Fibroblast of peridontal ligament (primary cell): ENCODE measurements at regions not wholly inside any gene's neighbourhood (a gene's known extent, or its start where the extent isn't known, plus 50 kb on each side); places are given as distances from the start of the nearest gene placed in this dataset.
A peak's percentile ranks its signal among the peaks of the same experiment; 100 is the strongest.

Experiments
- DNase-seq: peaks from one replicate; pipeline ENCODE4 v3.0.0-alpha.2; 2010; ENCODE audit errors: extremely low read depth

DNA sequence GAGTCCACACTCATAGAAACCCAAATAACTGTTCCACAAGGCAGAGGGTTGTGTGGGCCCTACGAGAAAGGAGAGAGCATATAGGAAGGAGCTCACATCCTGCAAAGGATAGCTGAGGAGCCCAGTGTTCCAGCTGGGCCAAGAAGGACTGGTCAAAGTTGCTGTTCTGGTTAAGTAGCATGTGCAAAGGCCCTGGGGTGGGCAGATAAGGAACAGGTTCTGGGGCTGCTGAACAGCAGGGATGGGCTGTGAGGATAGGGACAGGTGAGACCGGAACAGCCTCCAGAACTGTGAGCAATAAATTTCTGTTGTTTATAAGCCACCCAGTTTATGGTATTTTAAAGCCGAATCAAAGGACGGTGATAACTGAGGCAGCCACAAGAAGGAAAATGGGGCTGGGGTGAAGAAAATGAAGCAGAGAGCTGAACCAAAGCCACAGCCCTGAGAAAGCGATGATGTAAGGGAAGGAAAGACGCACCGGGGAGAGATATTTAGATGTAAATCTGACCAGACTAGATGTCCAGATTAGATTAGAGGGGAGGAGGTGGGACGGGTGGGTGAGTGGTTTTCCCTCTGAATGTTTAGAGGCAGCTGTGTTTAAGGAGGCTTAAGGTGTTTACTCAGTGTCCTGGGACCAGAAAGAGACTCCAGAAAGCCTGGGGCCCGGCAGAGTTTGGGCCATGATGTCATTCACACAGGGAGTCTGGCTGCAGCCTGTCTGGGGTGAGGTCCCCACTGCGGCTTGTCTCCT is 180.8 kb upstream of the BCOR start:
- no peak for DNase-seq

- no peak for DNase-seq
These were observed 179.9 kb upstream of the BCOR start for GRCh38 chrX:40277672-40278071.

GRCh38 chrX:40273356-40274050 is 175.7 kb upstream of the BCOR start:
- DNase-seq: no peak

- no peak for DNase-seq
These were observed 175.0 kb upstream of the BCOR start for GRCh38 chrX:40272776-40273175.

GRCh38 chrX:40272141-40272540 is 174.4 kb upstream of the BCOR start:
- DNase-seq: no peak

DNA sequence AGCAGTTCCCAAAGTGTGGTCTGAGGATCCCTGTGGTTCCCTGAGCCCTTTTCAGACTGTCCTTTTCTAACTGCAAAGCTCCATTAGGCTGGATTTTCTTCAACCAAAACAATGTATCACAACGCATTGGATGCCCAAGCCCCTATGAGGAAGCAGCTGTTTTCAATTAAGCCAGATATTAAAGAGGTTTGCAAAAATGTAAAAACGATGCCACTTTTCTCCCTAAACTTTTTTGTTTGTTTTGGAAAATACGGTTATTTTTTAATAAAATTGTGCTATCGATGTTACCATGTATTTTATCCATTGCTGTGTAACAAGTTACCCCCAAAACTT is 170.4 kb upstream of the BCOR start:
- DNase-seq: peak; percentile 55

DNA sequence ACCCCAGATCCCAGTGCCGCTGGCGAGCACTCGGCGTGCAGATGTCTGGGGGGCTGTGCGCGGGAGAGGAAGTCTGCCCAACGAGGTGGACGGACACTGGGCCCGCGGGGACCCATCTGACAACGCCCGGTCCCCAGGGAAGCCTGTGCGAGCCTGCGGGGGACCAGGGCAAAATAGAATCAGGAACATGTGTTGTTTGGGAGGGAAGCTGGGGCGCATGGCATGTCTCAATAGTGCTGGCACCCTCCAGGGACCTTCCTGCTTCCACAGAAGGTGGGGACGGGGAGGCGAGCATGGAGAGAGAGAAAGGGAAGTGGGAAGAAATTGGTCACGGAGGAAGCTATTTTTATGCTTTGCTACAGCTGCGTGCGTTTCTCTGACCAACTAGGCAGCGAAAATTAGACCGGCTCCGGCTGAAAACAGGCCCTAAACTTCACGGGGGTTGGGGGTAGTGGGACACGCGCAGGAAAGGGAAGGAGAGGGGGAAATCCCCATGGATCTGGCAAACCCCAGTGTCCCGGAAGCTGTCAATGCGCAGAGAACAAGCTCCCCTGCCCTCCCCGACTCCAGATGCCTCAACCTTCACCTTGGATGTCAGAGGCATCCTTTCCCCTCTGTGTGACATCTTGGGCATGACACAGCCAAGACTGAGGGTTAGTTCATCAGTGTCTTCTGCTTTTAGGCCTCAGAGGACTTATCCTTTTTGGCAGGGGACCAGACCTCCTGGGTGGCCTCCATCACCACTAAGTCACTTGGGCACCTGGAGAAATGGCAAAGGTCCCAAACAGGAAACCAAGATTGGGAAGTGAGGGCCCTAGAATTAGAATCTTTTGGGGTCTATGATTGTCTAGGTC is 169.8 kb upstream of the BCOR start:
- no peak for DNase-seq

DNA sequence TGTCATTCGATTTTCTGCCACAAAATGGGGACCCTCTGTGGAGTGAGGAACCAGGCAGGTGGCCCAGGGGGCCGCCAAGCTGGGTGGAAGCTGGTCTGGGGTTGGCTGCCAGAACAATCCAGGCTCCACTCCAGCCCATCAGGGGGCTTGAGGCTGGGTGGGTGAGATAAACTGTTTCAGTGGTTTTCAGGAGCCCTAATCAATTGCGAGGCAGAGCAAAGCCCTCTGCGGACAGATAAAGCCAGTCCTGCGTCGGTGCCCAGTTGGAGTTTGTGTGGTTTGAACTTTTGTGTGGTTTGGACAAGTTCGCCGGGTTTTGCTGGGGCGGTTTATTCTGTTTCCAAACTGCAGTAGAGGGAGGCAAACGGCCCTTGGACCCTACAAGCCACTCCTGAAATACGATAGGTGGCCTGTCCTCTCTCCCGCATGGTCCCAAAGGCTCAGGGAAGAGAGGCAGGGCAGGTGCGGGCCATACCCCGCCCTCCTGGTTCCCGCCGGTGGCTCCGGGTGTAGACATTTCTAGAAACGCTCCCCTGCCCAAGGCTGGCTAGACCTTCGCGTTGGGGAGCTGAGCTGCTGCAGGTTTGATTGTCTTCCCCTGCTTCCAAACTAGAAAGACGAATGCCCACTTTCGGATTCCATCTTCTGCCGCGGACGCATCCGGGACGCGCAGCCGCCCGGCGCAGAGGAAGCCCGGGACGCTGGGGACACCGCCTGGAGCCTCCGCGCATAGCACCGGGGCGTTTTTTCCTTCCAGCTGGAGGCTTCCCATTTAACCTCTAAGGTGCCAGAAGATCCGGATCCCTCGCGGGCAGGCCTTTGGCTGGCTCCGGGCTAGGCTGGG is 169.0 kb upstream of the BCOR start:
- peak; percentile 63 for DNase-seq

GRCh38 chrX:40265936-40266335 is 168.2 kb upstream of the BCOR start:
- DNase-seq: no peak

DNA sequence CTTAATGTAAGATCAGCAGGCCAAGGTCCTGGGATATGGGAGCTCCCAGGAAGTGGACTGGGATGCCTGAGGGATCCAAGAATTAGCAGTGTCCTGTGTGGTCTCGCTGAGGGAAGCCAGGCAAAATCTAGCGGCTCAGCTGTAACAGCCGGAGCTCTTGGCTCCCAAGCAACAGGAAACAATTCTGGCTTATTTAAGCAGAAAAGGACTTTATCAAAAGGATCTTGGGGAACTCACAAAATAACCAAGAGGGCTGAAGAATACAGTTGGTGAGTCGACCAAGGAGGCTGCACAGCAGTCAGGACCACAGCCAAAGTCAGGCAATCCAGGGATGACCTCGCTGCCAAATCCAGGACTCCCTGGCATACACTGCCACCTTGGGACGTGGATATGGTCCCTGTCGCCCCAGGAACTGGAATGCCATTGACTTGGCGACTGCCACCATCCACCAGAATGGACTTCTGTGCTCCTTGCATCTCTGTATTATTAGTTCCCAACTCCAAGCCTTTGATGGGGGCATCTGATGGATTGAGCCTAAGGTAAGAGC is 165.3 kb upstream of the BCOR start:
- peak; percentile 39 for DNase-seq

DNA sequence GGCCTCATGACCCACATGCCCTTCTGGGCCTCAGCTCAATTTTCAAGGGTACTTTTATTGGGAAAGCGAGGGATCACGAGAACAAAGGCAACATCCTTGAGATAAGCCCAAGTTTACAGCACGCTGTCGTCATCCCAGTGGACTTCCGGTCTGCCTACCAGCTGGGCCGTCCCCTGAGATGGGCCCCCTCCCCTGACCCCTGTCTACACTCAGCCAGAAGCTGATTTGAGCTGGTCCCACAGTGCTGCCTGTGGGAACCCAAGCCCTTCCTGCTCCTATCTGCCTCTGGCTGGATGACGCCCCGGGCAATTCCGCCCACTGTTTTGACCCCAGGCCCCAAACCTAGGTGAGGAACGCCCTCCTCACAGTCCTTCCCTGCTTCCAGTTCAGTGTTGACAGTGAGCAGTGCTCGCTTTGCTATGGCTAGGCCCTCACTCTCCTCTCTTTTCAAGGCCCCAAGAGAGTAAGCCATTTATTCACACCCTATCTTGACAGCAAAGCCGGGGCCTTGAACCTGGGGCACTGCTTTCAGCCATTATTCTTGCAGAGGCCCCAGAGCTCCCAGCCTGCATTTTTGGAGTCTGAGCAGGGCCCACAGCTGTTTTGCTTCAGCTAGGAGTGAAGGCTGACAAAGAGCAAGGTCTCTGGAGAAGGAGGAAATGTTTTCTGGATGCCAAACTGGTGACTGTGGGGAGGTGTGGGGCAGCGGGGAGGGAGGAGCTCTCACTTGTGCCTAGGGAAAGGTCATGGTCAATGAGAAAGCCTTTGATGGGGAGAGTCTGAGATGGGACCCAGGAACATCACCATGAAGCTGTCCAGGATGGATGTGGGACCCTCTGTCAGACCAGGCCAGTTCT is 164.6 kb upstream of the BCOR start:
- peak; percentile 51 for DNase-seq

DNA sequence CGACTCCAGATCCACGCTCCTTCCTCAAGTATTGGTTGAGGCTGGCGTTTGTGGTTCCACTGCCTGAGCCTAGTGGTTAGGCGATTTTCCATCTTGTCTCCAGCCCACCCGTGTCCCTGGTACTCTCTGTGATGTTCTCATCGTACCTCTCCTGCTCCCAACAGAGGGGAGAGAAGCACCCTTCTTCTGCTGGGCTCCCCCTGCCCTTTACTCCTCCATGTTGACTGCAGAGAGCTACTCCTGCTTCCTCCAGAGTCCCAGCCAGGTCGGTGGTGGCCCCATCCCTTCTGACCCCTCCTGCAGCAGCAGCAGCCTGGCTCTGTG is 164.0 kb upstream of the BCOR start:
- DNase-seq: no peak

DNA sequence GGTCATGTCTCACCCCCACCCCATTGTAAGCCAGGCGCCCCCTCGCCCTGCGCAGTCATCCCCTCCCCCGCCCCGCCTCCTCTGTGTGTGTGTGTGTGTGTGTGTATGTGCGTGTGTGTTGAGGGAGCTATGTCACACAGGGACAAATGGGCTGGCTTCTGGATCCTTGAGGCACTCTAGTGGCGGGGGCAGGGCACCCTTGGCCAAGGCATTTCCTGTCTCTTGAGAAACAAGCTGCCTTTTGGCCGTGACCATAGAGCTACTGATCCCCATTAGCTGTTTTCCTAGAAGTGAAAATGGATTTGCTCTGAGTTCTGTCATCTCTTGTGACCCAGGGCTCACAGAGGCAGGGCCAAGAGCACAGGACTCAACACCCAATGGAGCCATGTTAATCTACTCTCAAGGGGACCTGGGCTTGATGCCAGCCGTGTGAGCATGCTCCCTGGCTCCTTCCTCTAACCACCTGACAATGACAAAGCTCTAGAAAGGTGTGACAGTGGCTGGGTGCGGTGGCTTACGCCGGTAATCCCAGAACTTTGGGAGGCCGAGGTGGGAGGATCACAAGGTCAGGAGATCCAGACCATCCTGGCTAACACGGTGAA is 162.5 kb upstream of the BCOR start:
- DNase-seq: no peak

DNA sequence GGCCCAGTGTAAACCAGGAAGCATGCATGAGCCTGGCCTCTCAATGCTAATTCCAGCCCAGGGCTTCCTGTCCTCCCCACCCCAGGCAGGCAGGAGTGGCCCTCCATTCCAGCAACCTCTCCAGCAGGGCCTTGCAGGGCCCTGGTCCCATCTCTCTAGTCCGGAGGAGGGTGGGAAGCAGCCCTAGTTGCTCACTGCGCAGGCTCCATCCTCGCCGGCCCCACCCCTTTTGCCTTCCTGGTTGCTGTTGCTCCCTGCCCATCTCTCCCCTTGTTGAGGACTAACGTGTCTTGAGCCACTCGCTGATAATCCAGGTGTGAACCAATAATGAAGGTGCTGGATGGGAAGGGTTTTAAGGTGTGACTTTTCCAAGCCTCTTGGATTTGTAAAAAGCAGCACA is 161.2 kb upstream of the BCOR start:
- no peak for DNase-seq

GRCh38 chrX:40253771-40254170 is 156.0 kb upstream of the BCOR start:
- DNase-seq: no peak

DNA sequence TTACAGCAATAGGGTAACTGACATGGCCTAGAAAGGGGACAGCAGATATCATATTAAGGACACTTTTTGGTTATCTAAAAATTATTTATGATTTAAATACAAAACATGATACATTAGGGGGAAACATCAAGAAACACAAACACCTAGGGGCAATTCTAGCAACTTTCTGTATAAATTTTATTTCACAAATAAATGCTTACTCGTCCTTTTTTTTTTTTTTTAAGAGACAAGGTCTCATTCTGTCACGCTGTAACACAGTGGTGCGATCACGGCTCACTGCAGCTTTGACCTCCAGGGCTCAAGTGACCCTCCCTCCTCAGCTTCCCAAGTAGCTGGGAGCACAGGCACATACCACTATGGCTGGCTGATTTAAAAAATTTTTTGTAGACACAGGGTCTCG is 151.8 kb upstream of the BCOR start:
- no peak for DNase-seq

GRCh38 chrX:40248822-40249221 is 151.1 kb upstream of the BCOR start:
- no peak for DNase-seq

DNA sequence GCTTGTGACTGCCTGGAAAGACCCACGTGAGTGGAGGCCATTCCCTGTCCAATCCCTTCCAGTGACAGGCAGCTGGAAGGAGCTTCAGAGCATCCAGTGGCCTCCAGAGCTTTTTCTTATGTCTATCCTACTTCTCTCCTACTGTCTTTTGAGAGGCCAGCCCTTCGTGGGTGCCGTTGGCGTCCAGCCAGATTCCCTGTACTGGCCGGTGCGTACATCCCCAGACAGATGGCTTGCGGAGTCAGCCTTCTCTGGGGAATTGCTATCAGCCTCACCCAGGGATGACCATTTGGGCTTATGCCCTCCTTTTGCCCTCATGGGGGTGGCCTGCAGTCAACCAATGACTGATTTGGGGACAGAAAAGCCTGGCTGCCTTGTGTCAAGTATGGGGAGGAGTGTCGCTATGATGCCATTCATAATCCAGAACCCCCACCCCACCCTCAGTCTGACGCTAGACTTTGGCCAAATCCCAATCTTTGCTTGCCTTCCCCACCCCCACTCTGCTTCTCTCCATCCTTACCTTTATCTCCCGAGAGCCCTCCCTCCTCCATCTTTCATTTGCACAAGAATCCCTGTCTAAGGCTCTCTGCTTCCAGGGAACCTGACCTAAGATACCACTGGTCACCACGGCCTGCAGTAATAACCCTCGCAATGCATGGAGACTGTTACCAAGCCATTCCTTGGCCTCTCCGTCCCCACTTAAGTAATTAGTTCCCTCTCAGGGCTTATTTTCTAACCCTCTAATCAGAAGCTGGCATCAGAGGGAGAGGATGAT is 150.3 kb upstream of the BCOR start:
- no peak for DNase-seq

DNA sequence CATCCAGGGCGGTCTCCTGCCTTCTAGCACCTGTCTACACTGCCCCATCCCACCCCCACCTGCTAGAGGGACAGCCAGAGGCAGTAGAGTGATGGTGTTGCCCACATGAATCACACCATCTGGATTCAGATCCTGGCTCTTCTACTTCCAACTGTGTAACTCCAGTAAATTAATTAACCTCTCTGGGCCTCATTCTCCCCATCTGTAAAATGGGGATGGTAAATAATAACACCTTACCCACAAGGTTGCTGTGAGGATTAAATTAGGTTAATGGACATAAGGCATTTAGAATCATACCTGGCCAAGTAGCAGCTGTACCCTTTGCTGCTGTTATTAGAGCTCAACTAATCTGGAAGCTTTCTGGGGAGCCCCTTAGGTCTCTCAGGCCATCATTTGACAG is 149.6 kb upstream of the BCOR start:
- no peak for DNase-seq
